ENCODE measurements at regions not wholly inside any gene's neighbourhood (a gene's known extent, or its start where the extent isn't known, plus 50 kb on each side); places are given as distances from the start of the nearest gene placed in this dataset.
A peak's percentile ranks its signal among the peaks of the same experiment; 100 is the strongest.
"Not testable (repeated sequence)": the region's sequence is repeated elsewhere in the genome, so short reads cannot be mapped to it uniquely, and the experiment has no call there.

DNA sequence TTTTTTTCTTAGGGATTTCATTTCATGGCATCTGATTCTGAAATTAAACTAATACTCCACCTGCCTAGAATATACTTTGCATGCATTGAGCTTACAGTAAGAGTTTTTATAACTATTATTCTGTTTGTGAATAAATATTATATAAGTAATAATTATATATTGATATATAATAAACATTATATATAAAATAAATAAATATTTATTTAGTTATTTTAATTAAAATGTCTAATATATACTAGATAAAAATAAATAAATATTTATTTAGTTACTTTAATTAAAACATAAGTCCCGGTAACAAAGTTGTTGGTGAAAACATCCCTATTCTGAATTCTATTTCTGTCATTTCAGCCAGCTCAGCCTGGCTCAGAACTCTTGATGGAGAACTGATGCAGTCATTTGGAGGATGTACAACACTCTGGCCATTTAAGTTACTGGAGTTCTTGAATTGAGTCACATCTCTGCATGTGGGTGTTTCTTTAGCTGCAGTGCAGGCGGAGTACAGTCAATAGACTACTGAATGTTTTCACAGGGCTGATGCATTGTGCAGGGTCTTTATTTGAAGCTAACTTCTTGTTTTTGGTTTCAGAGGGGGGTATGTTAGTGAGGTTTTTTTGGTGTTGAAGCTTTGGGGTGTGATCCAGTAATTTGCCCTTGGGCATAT lies 508.9 kb upstream of the ADGRB3 start:
- Histone ChIP-seq H3K27me3 (ENCODE audit: control insufficient read depth, insufficient read depth, low read length) (no peaks in the 10 kb centered on the region), H3K27ac (ENCODE audit: low read depth, low read length) (no peak overlapping the region), H3K9me3 (ENCODE audit: control insufficient read depth, insufficient read depth, low read length) (peaks cover 18% of the 10 kb centered on the region), H3K9ac (ENCODE audit: low read depth, low read length) (no peak overlapping the region), H3K4me3 (ENCODE audit: low read depth, low read length) (no peak overlapping the region), H3K4me1 (ENCODE audit: control insufficient read depth, insufficient read depth, low read length) (no peaks in the 10 kb centered on the region), H3K36me3 (ENCODE audit: control insufficient read depth, insufficient read depth, low read length) (no peaks in the 10 kb centered on the region)

DNA sequence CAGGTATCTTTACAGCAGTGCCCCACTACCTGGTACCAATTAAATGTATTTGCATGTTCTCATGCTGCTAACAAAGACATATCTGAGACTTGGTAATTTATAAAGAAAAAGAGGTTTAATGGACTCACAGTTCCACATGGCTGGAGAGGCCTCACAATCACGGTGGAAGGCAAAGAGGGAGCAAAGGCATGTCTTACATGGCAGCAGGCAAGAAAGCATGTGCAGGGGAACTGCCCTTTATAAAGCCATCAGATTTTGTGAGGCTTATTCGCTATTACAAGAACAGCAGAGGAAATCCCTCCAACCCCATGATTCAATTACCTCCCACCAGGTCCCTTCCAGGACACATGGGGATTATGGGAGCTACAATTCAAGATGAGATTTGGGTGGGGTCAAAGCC lies 512.1 kb upstream of the ADGRB3 start:
- H3K9ac ChIP-seq (ENCODE audit: low read depth, low read length); H3K27ac ChIP-seq (ENCODE audit: low read depth, low read length): not testable (repeated sequence)

DNA sequence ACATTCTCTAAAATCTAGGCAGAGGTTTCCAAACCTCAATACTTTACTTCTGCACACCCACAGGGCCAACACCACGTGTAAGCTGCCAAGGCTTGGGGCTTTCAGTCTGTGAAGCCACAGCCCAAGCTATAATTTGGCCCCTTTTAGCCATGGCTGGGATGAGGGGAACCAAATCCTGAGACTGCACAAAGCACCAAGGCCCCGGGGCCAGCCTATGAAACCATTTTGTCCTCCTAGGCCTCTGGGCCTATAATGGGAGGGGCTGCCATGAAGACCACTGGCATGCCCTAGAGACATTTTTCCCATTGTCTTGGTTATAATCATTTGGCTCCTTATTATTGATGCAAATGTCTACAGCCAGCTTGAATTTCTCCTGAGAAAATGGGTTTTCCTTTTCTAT lies 513.0 kb upstream of the ADGRB3 start:
- Histone ChIP-seq H3K27ac (ENCODE audit: low read depth, low read length) (no peak overlapping the region), H3K9me3 (ENCODE audit: control insufficient read depth, insufficient read depth, low read length) (peaks cover 24% of the 10 kb centered on the region), H3K36me3 (ENCODE audit: control insufficient read depth, insufficient read depth, low read length) (no peaks in the 10 kb centered on the region), H3K27me3 (ENCODE audit: control insufficient read depth, insufficient read depth, low read length) (no peaks in the 10 kb centered on the region), H3K4me1 (ENCODE audit: control insufficient read depth, insufficient read depth, low read length) (no peaks in the 10 kb centered on the region), H3K9ac (ENCODE audit: low read depth, low read length) (no peak overlapping the region), H3K4me3 (ENCODE audit: low read depth, low read length) (no peak overlapping the region)

More for the DNA sequence above, 512.1 kb upstream of the ADGRB3 start:
- H3K9me3 ChIP-seq (ENCODE audit: control insufficient read depth, insufficient read depth, low read length): peaks cover 24% of the 10 kb centered on the region
- not testable (repeated sequence) for H3K4me3 ChIP-seq (ENCODE audit: low read depth, low read length); H3K4me1 ChIP-seq (ENCODE audit: control insufficient read depth, insufficient read depth, low read length); H3K27me3 ChIP-seq (ENCODE audit: control insufficient read depth, insufficient read depth, low read length); H3K36me3 ChIP-seq (ENCODE audit: control insufficient read depth, insufficient read depth, low read length)

DNA sequence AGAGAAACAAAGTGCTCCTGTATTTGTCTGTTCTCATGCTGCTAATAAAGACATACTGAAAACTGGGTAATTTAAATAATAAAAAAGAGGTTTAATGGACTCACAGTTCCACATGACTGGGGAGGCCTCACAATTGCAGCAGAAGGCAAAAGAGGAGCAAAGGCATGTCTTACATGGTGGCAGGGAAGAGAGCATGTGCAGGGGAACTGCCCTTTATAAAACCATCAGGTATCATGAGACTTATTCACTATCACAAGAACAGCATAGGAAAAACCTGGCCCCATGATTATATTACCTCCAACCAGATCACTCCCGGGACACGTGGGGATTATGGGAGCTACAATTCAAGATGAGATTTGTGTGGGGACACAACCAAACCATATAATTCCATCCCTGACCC lies 514.1 kb upstream of the ADGRB3 start:
- H3K4me3 ChIP-seq (ENCODE audit: low read depth, low read length); H3K27ac ChIP-seq (ENCODE audit: low read depth, low read length); H3K4me1 ChIP-seq (ENCODE audit: control insufficient read depth, insufficient read depth, low read length); H3K27me3 ChIP-seq (ENCODE audit: control insufficient read depth, insufficient read depth, low read length); H3K9ac ChIP-seq (ENCODE audit: low read depth, low read length); H3K36me3 ChIP-seq (ENCODE audit: control insufficient read depth, insufficient read depth, low read length): not testable (repeated sequence)
- H3K9me3 ChIP-seq (ENCODE audit: control insufficient read depth, insufficient read depth, low read length): peaks cover 24% of the 10 kb centered on the region

DNA sequence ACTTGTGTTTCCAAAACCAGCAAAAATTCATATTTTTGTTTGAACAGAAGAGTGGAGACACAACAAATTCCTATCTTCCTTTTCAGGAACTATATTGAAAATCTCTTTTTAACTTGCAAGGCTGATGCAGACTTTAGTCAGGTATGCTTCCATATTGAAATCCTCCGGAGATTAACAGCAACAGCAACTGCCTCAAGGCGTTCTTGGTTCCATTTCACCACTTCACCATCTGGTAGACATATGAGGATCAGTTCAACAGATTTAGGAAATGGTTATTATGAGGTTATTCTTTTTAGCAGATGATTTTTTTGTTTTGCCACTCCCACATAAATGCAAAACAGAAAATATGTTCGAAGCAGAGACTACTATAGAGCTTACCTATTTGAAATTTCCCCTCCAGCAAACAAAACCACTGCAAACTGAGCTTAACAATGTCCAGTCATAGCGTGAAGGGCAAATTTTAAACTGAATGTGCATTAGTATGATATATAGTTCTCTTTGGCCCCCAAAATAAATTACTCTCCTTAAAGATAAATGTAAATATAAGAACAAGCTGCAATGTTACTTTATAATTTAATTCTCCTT lies 520.5 kb upstream of the ADGRB3 start:
- H3K36me3 ChIP-seq (ENCODE audit: control insufficient read depth, insufficient read depth, low read length): no peaks in the 10 kb centered on the region
- H3K9me3 ChIP-seq (ENCODE audit: control insufficient read depth, insufficient read depth, low read length): no peaks in the 10 kb centered on the region
- H3K4me1 ChIP-seq (ENCODE audit: control insufficient read depth, insufficient read depth, low read length): no peaks in the 10 kb centered on the region
- H3K27ac ChIP-seq (ENCODE audit: low read depth, low read length): no peak overlapping the region
- H3K27me3 ChIP-seq (ENCODE audit: control insufficient read depth, insufficient read depth, low read length): no peaks in the 10 kb centered on the region
- H3K4me3 ChIP-seq (ENCODE audit: low read depth, low read length): no peak overlapping the region
- no peak overlapping the region for H3K9ac ChIP-seq (ENCODE audit: low read depth, low read length)

DNA sequence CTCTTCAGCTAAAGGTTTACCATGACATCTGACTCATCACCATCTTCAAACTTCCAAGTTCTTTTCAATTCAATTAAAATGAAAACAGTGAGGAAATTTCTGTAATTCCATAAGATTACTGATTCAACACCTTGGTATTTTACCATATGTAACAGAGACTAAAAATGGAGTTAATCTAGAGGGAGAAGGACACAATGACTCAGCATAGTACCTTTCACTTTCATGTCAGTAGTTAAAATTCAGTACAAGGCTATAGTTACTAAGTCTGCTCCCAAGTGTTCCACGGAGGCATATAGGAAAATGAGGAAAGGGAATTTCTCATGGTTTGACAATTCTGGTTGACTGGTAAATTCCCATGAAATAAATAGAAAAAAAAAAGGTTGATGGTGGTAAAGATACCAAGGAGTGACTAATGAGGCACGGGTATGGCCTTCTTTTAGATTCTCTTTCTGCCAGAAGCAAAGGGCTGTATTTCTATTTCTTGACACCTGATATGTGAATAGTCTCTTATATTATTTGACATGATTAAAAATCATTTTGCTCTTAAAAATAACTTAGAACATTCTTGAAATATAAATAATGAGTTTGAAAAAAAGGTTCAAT lies 526.7 kb upstream of the ADGRB3 start:
- no peak overlapping the region for H3K4me3 ChIP-seq (ENCODE audit: low read depth, low read length)
- peak overlapping the region; percentile 5 for H3K27ac ChIP-seq (ENCODE audit: low read depth, low read length)
- no peaks in the 10 kb centered on the region for H3K27me3 ChIP-seq (ENCODE audit: control insufficient read depth, insufficient read depth, low read length)
- no peak overlapping the region for H3K9ac ChIP-seq (ENCODE audit: low read depth, low read length)
- H3K36me3 ChIP-seq (ENCODE audit: control insufficient read depth, insufficient read depth, low read length): no peaks in the 10 kb centered on the region
- no peaks in the 10 kb centered on the region for H3K9me3 ChIP-seq (ENCODE audit: control insufficient read depth, insufficient read depth, low read length)
- H3K4me1 ChIP-seq (ENCODE audit: control insufficient read depth, insufficient read depth, low read length): no peaks in the 10 kb centered on the region

DNA sequence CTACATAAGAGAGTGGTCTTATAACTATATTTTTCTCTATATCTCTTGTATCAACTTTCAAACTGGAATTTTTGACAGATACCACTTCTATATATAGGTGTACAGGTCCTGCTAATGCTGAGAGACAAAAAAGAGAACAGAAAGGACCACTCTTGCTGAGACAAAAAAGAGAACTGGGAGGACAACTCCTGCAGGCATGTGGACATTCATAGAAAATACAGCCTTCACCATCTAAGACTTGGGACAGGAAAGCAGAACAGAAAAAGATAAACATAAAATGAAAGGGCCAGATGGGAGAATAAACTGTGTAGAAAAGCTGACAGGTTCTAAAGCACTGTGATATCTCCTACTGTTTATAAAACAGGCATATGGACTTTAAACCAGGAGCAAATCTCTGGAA lies 541.0 kb upstream of the ADGRB3 start:
- Histone ChIP-seq H3K4me3 (ENCODE audit: low read depth, low read length) (no peak overlapping the region), H3K36me3 (ENCODE audit: control insufficient read depth, insufficient read depth, low read length) (no peaks in the 10 kb centered on the region), H3K27me3 (ENCODE audit: control insufficient read depth, insufficient read depth, low read length) (no peaks in the 10 kb centered on the region), H3K27ac (ENCODE audit: low read depth, low read length) (no peak overlapping the region), H3K4me1 (ENCODE audit: control insufficient read depth, insufficient read depth, low read length) (no peaks in the 10 kb centered on the region), H3K9ac (ENCODE audit: low read depth, low read length) (no peak overlapping the region), H3K9me3 (ENCODE audit: control insufficient read depth, insufficient read depth, low read length) (no peaks in the 10 kb centered on the region)

DNA sequence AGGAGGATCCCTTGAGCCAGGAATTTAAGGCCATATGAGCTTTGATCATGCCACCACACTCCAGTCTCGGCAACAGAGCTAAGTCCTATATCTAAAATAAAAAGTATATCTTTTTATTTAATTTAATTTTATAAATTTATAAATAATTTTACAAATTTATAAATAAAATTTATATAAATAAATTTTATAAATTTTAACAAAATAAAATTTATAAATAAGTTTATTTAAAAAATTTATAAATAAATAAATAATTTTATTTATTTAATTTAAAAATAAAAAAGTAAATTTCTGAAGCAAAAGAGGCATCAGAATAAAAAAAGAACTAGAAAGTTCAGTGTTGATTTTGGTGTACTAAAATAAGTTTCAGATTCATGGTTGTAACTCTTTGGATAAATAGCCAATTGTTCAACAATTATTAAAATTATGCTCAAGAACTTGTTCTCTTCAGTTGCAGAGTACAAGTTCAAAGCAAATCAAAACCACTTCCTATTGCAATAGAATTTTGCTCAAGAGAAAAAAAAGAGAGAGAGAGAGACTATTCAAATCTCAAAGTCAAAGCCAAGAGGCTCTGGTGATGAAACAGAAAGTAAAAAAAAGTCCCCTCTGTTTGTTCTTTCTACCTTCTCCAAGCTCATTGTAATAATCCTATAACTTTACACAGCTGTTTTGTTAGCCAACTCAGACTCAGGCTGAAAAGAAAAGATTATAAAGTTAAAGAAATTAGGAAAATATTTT lies 547.5 kb upstream of the ADGRB3 start:
- Histone ChIP-seq H3K9me3 (ENCODE audit: control insufficient read depth, insufficient read depth, low read length) (peaks cover 17% of the 10 kb centered on the region), H3K4me3 (ENCODE audit: low read depth, low read length) (no peak overlapping the region), H3K27ac (ENCODE audit: low read depth, low read length) (no peak overlapping the region), H3K9ac (ENCODE audit: low read depth, low read length) (no peak overlapping the region), H3K36me3 (ENCODE audit: control insufficient read depth, insufficient read depth, low read length) (no peaks in the 10 kb centered on the region), H3K4me1 (ENCODE audit: control insufficient read depth, insufficient read depth, low read length) (no peaks in the 10 kb centered on the region), H3K27me3 (ENCODE audit: control insufficient read depth, insufficient read depth, low read length) (no peaks in the 10 kb centered on the region)

DNA sequence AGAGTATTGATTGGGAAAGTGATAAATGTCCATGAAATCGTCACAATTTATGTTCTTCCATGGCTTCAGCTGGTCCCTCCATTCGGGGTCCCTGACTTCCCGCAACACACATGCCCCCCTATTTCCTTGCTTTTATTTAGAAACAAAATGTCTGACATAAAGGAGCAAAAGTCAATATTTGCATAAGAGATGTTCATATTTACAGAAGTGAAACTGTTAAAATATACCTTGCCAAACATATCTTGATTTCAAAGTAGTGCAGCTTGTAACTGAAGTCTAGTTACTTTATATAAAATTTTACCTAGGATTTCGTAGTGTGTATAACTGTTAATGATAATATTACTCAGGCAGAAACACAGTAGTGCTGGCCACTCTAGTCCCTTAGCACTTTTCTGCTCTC lies 548.9 kb upstream of the ADGRB3 start:
- no peaks in the 10 kb centered on the region for H3K27me3 ChIP-seq (ENCODE audit: control insufficient read depth, insufficient read depth, low read length)
- H3K36me3 ChIP-seq (ENCODE audit: control insufficient read depth, insufficient read depth, low read length): no peaks in the 10 kb centered on the region
- H3K27ac ChIP-seq (ENCODE audit: low read depth, low read length): no peak overlapping the region
- no peak overlapping the region for H3K4me3 ChIP-seq (ENCODE audit: low read depth, low read length)
- peaks cover 17% of the 10 kb centered on the region for H3K9me3 ChIP-seq (ENCODE audit: control insufficient read depth, insufficient read depth, low read length)
- H3K4me1 ChIP-seq (ENCODE audit: control insufficient read depth, insufficient read depth, low read length): no peaks in the 10 kb centered on the region
- no peak overlapping the region for H3K9ac ChIP-seq (ENCODE audit: low read depth, low read length)

DNA sequence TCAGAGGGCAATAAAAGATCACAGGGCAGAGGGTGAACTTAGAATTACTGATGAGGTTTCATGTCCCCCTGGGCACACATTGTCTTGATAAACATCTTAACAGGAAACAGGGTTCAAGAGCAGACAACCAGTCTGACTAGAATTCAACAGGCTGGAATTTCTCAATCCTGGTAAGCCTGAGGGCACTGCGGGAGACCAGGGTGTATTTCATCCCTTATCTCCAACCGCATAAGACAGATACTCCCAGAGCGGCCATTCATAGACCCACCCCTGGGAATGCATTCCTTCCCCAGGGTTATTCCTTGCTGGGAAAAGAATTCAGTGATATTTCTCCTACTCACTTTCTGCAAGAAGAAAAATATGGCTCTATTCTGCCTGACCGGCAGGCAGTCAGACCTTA lies 549.5 kb upstream of the ADGRB3 start:
- H3K9ac ChIP-seq (ENCODE audit: low read depth, low read length); H3K27me3 ChIP-seq (ENCODE audit: control insufficient read depth, insufficient read depth, low read length); H3K4me3 ChIP-seq (ENCODE audit: low read depth, low read length); H3K27ac ChIP-seq (ENCODE audit: low read depth, low read length); H3K4me1 ChIP-seq (ENCODE audit: control insufficient read depth, insufficient read depth, low read length); H3K36me3 ChIP-seq (ENCODE audit: control insufficient read depth, insufficient read depth, low read length): not testable (repeated sequence)
- H3K9me3 ChIP-seq (ENCODE audit: control insufficient read depth, insufficient read depth, low read length): peaks cover 17% of the 10 kb centered on the region

DNA sequence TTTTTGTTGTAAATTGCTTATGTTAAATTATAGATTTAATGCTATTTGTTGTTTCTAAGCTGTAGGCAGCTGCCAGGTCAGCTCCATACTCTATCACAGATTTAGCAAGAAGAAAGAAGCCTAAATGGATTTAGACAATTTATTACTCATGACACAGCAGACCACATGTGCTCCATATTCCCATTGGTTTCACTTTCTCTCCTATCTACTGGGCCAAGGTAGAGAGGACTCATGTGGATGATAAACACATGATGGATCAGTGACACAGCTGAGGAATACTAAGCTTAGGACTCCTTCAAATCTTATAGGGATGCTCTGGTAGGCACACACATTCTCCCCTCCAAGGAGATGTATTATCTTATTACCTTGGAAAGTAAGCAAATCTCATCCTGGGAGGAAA lies 553.0 kb upstream of the ADGRB3 start:
- no peaks in the 10 kb centered on the region for H3K27me3 ChIP-seq (ENCODE audit: control insufficient read depth, insufficient read depth, low read length)
- H3K9ac ChIP-seq (ENCODE audit: low read depth, low read length): no peak overlapping the region
- peaks cover 17% of the 10 kb centered on the region for H3K9me3 ChIP-seq (ENCODE audit: control insufficient read depth, insufficient read depth, low read length)
- no peaks in the 10 kb centered on the region for H3K36me3 ChIP-seq (ENCODE audit: control insufficient read depth, insufficient read depth, low read length)
- no peaks in the 10 kb centered on the region for H3K4me1 ChIP-seq (ENCODE audit: control insufficient read depth, insufficient read depth, low read length)
- no peak overlapping the region for H3K27ac ChIP-seq (ENCODE audit: low read depth, low read length)
- H3K4me3 ChIP-seq (ENCODE audit: low read depth, low read length): no peak overlapping the region
